SU-DHL-6 (cell line): ENCODE measurements at regions not wholly inside any gene's neighbourhood (a gene's known extent, or its start where the extent isn't known, plus 50 kb on each side); places are given as distances from the start of the nearest gene placed in this dataset.

ENCODE experiments used
- EZH2phosphoT487 ChIP-seq: fragments of 200-600 bp; sonication (generic), shearing (Covaris generic); conservative IDR thresholded peaks from 2 replicates; pipeline ENCODE4 v1.6.1; 2018; ENCODE audit warnings: mild to moderate bottlenecking, antibody characterized with exemption, low read length, moderate library complexity, mixed read lengths
- TF ChIP-seq, protein P1 (sequence below): fragments of 200-600 bp; sonication (generic); IDR thresholded peaks from one replicate; pipeline ENCODE4 v1.5.1; 2017; ENCODE audit warnings: antibody characterized with exemption, mild to moderate bottlenecking, low read length, moderate library complexity; ENCODE audit not compliant: insufficient read depth, poor library complexity, severe bottlenecking

DNA sequence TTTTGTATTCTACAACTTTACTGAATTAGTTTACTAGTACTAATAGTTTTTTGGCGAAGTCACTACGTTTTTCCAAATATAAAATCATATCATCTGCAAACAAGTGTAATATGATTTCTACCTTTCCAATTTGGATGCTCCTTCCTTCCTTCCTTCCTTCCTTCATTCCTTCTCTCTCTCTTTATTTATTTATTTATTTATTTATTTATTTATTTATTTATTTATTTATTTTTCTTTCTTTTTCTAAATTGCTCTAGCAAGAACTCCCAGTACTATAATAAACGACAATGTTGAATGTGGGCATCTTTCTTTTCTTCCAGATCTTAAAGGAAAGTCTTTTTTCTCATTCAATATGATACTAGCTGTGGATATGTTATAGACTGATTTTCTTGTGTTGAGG lies 656.0 kb upstream of the LUZP2 start:
- TF ChIP-seq, protein P1, sequence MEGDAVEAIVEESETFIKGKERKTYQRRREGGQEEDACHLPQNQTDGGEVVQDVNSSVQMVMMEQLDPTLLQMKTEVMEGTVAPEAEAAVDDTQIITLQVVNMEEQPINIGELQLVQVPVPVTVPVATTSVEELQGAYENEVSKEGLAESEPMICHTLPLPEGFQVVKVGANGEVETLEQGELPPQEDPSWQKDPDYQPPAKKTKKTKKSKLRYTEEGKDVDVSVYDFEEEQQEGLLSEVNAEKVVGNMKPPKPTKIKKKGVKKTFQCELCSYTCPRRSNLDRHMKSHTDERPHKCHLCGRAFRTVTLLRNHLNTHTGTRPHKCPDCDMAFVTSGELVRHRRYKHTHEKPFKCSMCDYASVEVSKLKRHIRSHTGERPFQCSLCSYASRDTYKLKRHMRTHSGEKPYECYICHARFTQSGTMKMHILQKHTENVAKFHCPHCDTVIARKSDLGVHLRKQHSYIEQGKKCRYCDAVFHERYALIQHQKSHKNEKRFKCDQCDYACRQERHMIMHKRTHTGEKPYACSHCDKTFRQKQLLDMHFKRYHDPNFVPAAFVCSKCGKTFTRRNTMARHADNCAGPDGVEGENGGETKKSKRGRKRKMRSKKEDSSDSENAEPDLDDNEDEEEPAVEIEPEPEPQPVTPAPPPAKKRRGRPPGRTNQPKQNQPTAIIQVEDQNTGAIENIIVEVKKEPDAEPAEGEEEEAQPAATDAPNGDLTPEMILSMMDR, result no peak
- TF ChIP-seq EZH2phosphoT487, result no peak
